ENCODE measurements at regions not wholly inside any gene's neighbourhood (a gene's known extent, or its start where the extent isn't known, plus 50 kb on each side); places are given as distances from the start of the nearest gene placed in this dataset.

GRCh38 chr19:28244966-28245365, 968.0 kb downstream of the UQCRFS1 start:
- no peak for DNase-seq

GRCh38 chr19:28242317-28242927, 970.5 kb downstream of the UQCRFS1 start:
- DNase-seq = peak; percentile 33

- peak; percentile 21 for DNase-seq
Measured at GRCh38 chr19:28239270-28239669, 973.7 kb downstream of the UQCRFS1 start.

GRCh38 chr19:28238270-28238820, 974.6 kb downstream of the UQCRFS1 start:
- no peak for DNase-seq

- no peak for DNase-seq
Measured at GRCh38 chr19:28235606-28236125, 977.3 kb downstream of the UQCRFS1 start.

- no peak for DNase-seq
Measured at GRCh38 chr19:28234637-28235036, 978.3 kb downstream of the UQCRFS1 start.

GRCh38 chr19:28228854-28229253, 984.1 kb downstream of the UQCRFS1 start:
- DNase-seq = no peak

- DNase-seq = no peak
Measured at GRCh38 chr19:28224441-28224840, 988.5 kb downstream of the UQCRFS1 start.

GRCh38 chr19:28221736-28222135, 991.2 kb downstream of the UQCRFS1 start:
- no peak for DNase-seq

- DNase-seq = no peak
Measured at GRCh38 chr19:28218728-28219127, 994.2 kb downstream of the UQCRFS1 start.

- no peak for DNase-seq
Measured at GRCh38 chr19:28217022-28217421, 995.9 kb downstream of the UQCRFS1 start.

GRCh38 chr19:28213470-28214082, 999.4 kb downstream of the UQCRFS1 start:
- DNase-seq = no peak

GRCh38 chr19:28210886-28211285, 1002.1 kb downstream of the UQCRFS1 start:
- DNase-seq = no peak

GRCh38 chr19:28208745-28209144, 1004.2 kb downstream of the UQCRFS1 start:
- no peak for DNase-seq

GRCh38 chr19:28207244-28207643, 1005.7 kb downstream of the UQCRFS1 start:
- no peak for DNase-seq

GRCh38 chr19:28201462-28201943, 1011.4 kb downstream of the UQCRFS1 start:
- no peak for DNase-seq

- no peak for DNase-seq
Measured at GRCh38 chr19:28199323-28199722, 1013.6 kb downstream of the UQCRFS1 start.

GRCh38 chr19:28196961-28197360, 1016.0 kb downstream of the UQCRFS1 start:
- DNase-seq = no peak

GRCh38 chr19:28196101-28196500, 1016.9 kb downstream of the UQCRFS1 start:
- no peak for DNase-seq

- no peak for DNase-seq
Measured at GRCh38 chr19:28185646-28186045, 1027.3 kb downstream of the UQCRFS1 start.

- no peak for DNase-seq
Measured at GRCh38 chr19:28184997-28185396, 1028.0 kb downstream of the UQCRFS1 start.

GRCh38 chr19:28176193-28176592, 1036.8 kb downstream of the UQCRFS1 start:
- DNase-seq = no peak

- no peak for DNase-seq
Measured at GRCh38 chr19:28171983-28172382, 1041.0 kb downstream of the UQCRFS1 start.

- peak; percentile 28 for DNase-seq
Measured at GRCh38 chr19:28170066-28170465, 1042.9 kb downstream of the UQCRFS1 start.

Measured in NCI-H1092 treated with DMSO at 0.1 percent for 48 hours (cell line).